ENCODE measurements at regions not wholly inside any gene's neighbourhood (a gene's known extent, or its start where the extent isn't known, plus 50 kb on each side); places are given as distances from the start of the nearest gene placed in this dataset.
"Not testable (repeated sequence)": the region's sequence is repeated elsewhere in the genome, so short reads cannot be mapped to it uniquely, and the experiment has no call there.

GRCh38 chrX:95762716-95763115 is 921.9 kb upstream of the DIAPH2 start:
- DNase-seq (ENCODE audit: extremely low read depth, low read depth) = peak; percentile 18

DNA sequence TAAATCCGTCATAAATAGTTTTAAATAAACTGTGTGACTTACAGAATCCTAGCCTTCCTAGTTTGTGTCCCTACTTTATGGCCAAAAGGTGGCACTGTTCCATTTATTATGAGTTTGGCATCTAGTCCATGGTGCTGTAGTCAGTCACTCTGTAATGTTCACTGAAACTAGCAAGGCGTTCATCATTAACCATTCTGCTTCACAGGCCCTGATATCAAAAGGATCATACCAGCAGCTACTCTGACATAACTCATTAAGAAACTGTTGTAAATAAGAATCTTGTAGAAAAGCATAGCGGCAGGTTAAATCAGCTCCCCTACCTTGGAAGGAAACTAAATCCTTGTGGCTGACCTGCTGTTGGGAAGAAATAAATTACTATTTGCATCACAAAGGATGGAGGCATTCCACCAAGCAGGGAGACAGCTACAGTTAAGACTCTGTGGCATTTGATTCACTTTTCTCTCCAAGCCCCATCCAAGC is 919.6 kb upstream of the DIAPH2 start:
- peak; percentile 54 for DNase-seq (ENCODE audit: extremely low read depth, low read depth)

- not testable (repeated sequence) for DNase-seq (ENCODE audit: extremely low read depth, low read depth)
Observed at GRCh38 chrX:95771198-95771597, 913.4 kb upstream of the DIAPH2 start.

- no peak for DNase-seq (ENCODE audit: extremely low read depth, low read depth)
Observed at GRCh38 chrX:95791876-95792275, 892.8 kb upstream of the DIAPH2 start.

- no peak for DNase-seq (ENCODE audit: extremely low read depth, low read depth)
Observed at GRCh38 chrX:95797344-95797743, 887.3 kb upstream of the DIAPH2 start.

DNA sequence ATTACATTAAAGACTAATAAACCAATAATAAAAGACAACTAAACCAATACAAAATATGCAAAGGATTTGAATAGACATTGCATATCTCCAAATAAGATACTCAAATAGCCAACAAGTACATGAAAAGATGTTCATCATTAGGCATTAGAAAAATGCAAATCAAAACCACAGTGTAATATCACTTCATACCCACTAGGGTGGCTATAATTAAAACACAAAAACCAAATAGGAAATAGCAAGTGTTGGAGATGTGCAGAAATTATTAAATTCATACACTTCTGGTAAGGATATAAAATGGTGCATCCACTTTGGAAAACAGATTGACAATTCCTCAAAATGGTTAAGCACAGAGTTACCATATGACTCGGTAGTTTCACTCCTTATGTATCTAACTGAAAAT is 860.8 kb upstream of the DIAPH2 start:
- no peak for DNase-seq (ENCODE audit: extremely low read depth, low read depth)

GRCh38 chrX:95835223-95835622 is 849.4 kb upstream of the DIAPH2 start:
- DNase-seq (ENCODE audit: extremely low read depth, low read depth) = no peak

- no peak for DNase-seq (ENCODE audit: extremely low read depth, low read depth)
Observed at GRCh38 chrX:95836517-95836916, 848.1 kb upstream of the DIAPH2 start.

GRCh38 chrX:95841863-95842262 is 842.8 kb upstream of the DIAPH2 start:
- no peak for DNase-seq (ENCODE audit: extremely low read depth, low read depth)

DNA sequence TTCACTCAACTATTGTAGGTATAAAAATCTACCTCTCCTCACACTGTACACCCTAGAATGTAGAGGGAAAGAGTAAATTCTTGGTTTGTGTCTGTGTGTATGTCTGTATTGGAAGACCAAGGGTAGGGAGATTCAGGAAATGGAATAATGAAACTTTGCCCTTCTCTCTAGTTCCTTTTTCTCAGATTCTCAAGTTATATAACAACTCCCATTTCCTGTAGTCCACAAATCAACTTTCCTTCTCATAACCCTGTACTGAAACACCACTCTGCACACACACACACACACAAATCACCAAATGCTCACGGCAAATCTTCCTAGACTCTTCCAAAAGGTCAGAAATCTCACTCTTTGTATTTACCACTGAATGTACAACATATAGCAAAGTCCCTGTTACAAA is 824.5 kb upstream of the DIAPH2 start:
- no peak for DNase-seq (ENCODE audit: extremely low read depth, low read depth)

DNA sequence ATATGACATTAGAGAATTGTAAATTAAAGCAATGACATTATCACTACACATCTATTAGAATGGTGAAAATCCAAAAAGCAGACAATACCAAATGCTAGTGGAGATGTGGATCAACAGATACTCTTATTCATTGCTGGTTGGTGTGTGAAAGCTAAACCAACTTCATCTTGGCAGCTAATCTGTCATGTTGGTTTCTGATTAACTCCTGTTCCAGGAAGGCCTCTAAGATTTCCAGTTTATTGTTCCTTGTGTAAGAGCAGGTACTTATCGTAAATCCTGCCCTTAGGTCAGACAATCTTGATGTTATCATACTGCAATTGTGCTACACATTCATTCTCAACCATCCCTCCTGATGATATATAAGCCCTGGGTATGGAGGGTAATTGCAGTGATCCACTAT is 809.0 kb upstream of the DIAPH2 start:
- no peak for DNase-seq (ENCODE audit: extremely low read depth, low read depth)

DNA sequence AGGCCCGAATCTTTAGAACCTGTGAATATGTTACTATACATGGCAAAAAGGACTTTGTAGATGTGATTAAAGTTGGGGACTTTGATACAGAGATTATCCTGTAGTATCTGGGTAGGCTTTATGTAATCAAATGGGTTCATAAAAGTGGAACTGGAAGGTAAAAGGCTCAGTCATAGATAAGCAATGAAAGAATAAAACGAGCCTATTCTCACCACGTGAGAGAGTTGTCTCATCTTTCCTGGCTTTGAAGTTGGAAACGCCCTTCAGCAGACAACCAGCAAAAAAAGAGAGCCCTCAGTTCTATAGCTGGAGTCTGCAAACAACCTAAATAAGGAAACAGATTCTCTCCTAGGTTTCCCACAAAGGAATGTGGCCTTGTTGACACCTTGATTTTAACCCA is 805.8 kb upstream of the DIAPH2 start:
- DNase-seq (ENCODE audit: extremely low read depth, low read depth) = no peak

DNA sequence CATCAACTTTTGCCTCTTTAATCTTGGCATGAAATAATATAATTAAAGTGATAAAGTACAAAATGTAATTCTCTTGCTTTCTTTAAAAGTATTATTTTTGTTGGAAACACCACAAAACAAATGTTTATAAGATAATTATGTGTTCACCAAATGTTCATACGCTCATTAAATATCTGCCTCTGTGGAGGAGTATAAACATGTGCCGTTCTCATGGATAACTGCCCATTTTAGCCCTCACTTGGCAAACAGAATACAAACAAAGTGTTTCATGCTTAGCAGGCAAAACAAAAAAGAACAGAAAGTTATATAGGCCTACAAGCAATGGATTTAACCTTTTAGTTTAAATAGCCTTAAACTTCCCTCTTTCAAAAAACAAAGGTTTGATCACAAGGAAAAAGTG is 800.5 kb upstream of the DIAPH2 start:
- no peak for DNase-seq (ENCODE audit: extremely low read depth, low read depth)

DNA sequence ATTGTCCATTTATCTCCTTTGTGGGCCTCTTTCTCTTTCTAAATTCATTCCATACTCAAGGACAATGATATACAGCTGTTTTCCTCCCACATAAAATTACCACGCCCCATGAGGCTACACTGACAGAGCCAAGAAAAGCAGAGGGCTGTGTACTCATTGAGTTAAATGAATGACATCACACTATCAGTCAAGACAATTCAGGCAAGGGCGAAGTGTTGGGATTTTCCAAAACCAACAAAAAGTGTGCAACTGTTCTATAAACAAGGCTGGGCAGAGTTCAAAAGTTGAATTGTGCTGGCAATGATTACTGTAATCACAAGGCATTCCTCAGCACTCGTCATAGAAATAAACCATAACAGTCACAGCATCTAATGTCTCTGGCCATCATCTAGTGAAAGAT is 799.6 kb upstream of the DIAPH2 start:
- DNase-seq (ENCODE audit: extremely low read depth, low read depth) = peak; percentile 23

GRCh38 chrX:95889279-95889678 is 795.4 kb upstream of the DIAPH2 start:
- DNase-seq (ENCODE audit: extremely low read depth, low read depth) = no peak

DNA sequence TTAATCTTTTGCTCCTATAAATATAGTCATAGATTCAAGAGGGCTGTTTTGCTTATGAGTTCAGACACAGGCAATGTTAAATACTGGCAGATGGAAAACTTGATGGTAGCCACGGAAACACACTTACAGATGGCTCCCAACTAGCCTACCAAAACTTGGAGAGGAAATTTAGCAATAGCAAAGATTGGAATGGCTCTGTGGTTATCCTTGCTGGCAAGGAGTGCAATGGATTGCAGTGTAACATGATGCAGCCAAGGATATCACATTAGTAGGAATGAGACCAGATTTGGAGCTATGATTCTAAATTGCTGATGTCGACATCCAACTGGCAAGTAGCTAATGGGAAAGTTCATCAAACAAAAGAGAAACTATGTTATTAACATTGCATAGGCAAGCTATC is 791.0 kb upstream of the DIAPH2 start:
- DNase-seq (ENCODE audit: extremely low read depth, low read depth) = no peak

GRCh38 chrX:95903490-95903889 is 781.2 kb upstream of the DIAPH2 start:
- DNase-seq (ENCODE audit: extremely low read depth, low read depth) = no peak

DNA sequence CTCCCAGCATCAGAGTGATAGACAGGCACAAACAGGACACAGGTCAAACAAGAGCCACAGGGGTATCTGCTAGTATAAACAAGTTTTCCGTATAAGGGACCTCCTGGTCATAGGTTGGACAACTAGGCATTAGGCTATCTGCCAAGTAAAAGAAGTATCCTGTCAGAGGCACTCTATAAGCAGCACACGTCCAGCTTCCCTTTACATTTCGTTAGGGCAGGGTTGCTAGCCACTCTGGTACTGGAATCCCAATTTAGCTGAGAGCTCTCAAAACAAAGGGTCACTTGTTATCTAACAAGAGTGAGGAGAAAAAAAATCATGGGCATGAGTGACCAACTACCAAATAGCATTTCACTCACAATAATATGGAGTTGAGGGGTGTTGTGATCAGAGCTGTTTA is 780.7 kb upstream of the DIAPH2 start:
- DNase-seq (ENCODE audit: extremely low read depth, low read depth) = no peak

- no peak for DNase-seq (ENCODE audit: extremely low read depth, low read depth)
Observed at GRCh38 chrX:95907081-95907480, 777.6 kb upstream of the DIAPH2 start.

GRCh38 chrX:95911062-95911461 is 773.6 kb upstream of the DIAPH2 start:
- DNase-seq (ENCODE audit: extremely low read depth, low read depth) = no peak

DNA sequence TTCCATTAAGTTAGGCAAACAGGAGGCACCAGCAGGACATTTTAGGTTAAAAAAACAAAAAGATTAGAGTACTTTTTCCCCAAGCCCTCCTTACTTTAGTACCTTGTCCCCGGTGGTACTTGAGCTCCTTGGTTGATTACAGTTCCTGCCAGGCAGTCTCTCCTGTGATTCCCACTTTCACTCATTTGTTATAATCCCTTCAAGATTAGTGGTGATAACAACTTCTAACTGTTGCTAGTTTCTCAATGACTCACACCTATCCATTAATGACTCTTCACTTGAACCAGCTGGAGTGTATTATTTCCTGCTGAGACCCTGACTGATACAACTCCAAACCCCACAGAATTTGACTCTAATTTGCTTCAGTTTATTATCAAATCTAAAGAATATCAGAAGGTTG is 765.0 kb upstream of the DIAPH2 start:
- no peak for DNase-seq (ENCODE audit: extremely low read depth, low read depth)

DNA sequence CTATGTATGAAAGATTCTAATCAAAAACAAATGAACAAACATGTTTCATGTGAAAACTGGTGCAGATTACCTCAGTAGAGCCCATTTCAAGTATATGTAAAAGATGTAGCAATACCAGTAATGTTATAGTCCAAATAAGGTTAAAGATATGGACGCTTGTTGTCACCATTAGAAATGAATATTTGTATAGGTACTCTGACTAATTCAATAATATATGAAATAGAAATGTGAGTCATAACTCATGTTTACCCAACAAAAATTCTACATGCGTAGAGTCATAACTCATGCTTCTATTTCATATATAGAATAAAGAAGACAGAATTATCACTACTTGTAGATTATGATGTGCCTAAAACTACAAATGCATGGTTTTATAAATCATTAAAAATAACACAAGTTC is 739.1 kb upstream of the DIAPH2 start:
- no peak for DNase-seq (ENCODE audit: extremely low read depth, low read depth)

GRCh38 chrX:95949588-95949987 is 735.1 kb upstream of the DIAPH2 start:
- no peak for DNase-seq (ENCODE audit: extremely low read depth, low read depth)

- DNase-seq (ENCODE audit: extremely low read depth, low read depth) = no peak
Observed at GRCh38 chrX:95950679-95951078, 734.0 kb upstream of the DIAPH2 start.

Measured in NCI-H460 (cell line).